Muscle of arm (tissue), 1 donor: ENCODE measurements at regions not wholly inside any gene's neighbourhood (a gene's known extent, or its start where the extent isn't known, plus 50 kb on each side); places are given as distances from the start of the nearest gene placed in this dataset.
"Not testable (repeated sequence)": the region's sequence is repeated elsewhere in the genome, so short reads cannot be mapped to it uniquely, and the experiment has no call there.

ENCODE experiments used
- DNase-seq: peaks from one replicate; pipeline ENCODE4 v3.0.0-alpha.2; 2013

DNA sequence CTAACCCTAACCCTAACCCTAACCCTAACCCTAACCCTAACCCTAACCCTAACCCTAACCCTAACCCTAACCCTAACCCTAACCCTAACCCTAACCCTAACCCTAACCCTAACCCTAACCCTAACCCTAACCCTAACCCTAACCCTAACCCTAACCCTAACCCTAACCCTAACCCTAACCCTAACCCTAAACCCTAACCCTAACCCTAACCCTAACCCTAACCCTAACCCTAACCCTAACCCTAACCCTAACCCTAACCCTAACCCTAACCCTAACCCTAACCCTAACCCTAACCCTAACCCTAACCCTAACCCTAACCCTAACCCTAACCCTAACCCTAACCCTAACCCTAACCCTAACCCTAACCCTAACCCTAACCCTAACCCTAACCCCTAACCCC is 80.6 kb upstream of the PLEKHG4B start:
- not testable (repeated sequence) for DNase-seq

DNA sequence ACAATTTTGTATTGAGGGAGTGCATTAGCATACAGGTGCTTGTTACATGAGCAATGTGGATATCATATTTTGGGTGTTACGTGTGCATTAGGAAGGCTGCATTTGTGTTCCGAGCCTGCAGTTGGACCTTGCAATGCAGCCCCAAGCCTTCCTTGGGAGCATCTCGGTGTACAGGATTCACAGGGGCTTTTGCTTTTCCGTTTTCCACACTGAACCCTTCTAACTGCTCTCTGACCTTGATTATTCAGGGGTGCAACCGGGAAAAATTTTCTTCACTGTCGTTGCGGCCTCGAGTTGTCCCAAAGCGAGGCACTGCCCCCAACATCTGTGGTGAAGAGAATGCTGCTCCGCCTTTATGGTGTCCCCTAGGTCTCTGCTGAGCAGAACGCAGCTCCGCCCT is 80.1 kb upstream of the PLEKHG4B start:
- DNase-seq, result peak; percentile 22

DNA sequence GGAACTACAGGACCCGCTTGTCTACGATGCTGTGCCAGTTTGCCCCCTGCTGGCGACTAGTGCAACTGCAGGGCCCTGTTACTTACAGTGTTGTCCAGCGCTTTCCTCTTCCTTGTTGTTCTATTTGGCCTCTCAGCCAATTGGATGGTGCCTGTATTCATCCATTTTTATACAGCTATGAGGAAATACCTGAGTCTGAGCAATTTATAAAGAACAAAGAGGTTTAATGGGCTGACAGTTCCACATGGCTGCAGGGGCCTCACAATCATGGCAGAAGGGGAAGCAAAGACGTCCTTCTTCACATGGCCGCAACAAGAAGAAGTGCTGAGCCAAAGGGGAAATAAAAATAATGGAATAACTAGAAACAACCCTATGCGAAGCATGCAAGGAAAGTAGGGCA is 78.7 kb upstream of the PLEKHG4B start:
- no peak for DNase-seq

DNA sequence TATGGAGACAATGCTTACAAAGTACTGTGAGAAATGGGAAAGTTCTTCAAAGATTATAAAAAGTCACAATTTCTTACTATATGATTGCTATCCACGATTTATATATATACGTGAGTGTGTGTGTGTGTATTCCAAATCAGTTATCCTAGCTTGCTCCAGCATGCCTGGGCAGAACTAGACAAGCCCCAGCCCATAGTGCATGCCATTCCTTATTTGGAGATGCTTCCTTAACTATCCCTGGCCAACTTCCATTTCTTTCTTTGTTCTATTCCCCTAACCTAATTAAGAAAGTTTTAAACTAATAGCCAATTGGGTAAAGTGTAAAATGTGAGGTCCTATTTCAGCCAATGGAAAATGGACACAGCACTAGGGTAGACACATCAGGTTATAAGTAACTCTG is 77.3 kb upstream of the PLEKHG4B start:
- not testable (repeated sequence) for DNase-seq

DNA sequence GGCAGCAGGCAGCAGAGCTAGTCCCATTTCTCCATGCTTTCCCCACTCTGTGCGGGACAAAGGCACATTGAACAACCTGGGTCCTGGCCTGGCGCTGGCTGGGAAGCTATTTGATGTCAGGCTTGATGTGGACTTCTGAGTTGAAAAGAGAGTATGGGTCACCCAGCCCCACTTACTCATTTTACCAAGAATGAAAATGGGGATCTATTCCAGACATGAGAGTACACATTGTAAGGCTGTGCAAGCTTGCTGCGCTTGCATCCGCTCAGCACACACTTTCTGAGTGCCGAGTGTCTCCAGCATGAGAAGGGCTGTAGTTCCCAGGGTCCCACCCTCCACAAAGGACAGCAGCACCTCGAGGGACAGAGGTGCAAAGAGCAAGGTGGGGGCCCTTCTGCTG is 71.7 kb upstream of the PLEKHG4B start:
- DNase-seq, result not testable (repeated sequence)

DNA sequence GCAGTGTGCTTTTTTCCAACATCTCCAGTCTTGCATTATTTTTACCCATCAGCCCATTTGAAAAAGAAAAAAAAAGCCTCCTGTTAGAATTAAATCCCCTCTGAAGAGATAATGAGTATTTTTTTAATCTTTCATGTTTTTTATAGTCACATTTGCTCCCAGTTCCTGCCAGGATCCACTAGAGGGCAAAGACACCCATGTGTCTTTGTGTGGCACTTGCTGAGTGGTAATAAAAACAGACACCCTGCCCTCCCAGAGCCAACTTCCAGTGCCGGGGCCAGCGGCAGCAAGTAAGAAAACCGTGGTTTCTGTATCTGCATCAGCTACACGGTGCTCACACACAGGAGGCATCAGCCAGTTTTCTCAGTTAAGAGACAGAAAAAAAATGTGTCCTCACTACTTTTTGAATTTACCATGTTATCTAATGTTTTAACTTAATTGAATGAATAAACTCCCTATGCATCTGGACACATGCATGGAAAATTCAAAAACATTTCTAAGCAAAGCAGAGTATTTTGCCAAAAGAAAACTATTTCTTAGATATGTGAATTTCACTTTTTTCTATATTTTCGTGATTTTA is 70.2 kb upstream of the PLEKHG4B start:
- no peak for DNase-seq

DNA sequence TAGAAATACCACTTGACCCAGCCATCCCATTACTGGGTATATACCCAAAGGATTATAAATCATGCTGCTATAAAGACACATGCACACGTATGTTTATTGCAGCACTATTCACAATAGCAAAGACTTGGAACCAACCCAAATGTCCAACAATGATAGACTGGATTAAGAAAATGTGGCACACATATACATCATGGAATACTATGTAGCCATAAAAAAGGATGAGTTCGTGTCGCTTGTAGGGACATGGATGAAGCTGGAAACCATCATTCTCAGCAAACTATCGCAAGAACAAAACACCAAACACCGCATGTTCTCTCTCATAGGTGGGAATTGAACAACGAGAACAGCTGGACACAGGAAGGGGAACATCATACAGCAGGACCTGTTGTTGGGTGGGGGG is 68.1 kb upstream of the PLEKHG4B start:
- not testable (repeated sequence) for DNase-seq

DNA sequence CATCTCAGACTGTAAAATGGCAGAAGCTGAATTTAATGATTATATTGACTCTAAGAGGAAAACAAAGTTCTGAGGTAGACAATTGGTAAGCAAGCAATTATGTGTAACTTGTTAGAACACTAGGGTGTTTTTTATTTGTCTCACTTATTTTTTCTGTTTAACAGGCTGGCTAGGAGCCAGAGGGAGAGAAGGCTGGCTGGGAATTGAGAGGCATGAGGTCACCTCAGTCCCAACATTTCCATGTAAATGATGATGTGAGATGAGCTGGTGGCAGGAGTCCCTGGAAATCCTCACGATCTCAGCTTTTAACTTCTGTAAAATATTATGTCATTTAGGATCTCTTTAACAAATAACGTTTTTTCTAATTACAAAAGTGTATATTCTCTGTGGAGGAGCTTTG is 66.9 kb upstream of the PLEKHG4B start:
- DNase-seq, result not testable (repeated sequence)

DNA sequence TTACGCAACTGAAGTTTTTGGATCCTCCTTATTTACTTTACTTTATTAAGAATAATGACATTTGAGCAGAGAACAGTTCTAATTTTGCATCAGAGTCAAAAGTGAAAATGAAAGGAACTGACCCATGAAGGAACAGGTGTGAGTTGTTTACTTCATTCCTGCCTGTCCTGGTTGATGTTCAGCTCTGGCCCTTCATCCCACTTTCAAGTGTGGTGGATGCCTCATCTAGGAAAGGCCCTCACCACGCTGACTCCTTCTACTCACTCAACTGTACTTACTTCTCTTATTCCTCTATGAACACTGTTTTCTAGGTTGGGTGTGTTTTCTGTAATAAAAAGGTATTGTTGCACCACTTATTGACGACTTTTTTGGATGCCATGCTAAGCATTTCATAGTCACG is 61.8 kb upstream of the PLEKHG4B start:
- no peak for DNase-seq

DNA sequence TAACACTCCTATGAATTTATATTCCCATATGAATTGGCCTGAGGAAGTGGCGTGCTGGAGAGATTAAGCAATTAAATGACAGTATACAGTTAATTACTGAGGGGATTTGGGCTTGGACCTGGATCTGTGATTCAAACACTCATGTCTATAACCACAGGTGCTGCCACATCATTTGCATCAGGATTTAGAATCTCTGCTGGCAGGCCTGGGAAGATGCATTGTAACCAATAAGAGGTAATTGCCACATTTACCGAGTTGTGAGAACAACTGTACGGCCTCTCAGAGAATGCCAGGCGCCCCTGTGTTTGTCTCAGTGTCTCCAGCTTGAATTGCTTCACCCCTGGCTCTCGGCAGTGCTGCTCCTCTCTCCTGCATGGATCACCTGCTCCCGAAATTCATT is 61.4 kb upstream of the PLEKHG4B start:
- DNase-seq, result not testable (repeated sequence)

DNA sequence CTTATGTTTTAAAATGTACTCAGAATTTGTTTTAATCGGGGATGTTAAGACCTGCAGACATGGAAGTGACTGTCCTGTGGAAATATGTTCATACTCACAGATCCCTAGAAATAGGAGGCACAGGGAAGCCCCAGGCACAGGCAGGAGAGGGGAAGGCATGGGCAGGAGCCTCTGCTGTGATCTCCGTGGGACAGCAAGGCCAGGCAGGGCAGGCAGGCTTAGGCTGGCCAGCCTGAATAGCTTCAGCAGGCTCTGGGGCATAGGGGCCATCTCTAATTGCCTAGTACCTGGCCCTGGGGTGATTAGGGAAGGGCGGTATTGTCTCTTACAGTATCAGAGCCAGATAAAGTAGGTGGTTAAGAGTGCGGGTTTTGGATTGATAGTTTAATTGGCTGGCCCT is 59.8 kb upstream of the PLEKHG4B start:
- DNase-seq, result no peak

DNA sequence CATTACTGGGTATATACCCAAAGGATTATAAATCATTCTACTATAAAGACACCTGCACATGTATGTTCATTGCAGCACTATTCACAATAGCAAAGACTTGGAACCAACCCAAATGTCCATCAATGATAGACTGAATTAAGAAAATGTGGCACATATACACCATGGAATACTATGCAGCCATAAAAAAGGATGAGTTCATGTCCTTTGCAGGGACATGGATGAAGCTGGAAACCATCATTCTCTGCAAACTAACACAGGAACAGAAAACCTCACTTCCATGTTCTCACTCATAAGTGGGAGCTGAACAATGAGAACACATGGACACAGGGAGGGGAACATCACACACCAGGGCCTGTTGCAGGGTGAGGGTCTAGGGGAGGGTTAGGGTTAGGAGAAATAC is 56.4 kb upstream of the PLEKHG4B start:
- DNase-seq, result not testable (repeated sequence)

DNA sequence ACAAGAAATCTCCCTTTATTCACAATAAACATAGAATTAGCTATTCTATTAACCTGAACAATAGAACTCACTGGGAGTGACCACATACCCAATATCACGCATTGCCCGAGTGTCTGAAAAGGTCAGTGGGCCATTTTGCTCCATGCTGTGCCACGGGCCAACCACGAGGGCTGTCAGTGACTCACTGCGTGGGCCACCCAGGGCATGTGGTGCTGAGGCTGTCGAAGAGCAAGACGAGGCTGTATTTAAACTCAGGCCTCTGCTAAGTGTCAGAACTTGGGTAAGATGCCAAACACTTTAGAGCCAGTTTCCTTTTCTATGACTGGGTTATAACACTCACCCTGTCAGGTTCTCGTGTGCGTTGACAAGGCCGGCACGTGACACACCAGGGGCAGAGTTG is 54.8 kb upstream of the PLEKHG4B start:
- DNase-seq, result not testable (repeated sequence)

DNA sequence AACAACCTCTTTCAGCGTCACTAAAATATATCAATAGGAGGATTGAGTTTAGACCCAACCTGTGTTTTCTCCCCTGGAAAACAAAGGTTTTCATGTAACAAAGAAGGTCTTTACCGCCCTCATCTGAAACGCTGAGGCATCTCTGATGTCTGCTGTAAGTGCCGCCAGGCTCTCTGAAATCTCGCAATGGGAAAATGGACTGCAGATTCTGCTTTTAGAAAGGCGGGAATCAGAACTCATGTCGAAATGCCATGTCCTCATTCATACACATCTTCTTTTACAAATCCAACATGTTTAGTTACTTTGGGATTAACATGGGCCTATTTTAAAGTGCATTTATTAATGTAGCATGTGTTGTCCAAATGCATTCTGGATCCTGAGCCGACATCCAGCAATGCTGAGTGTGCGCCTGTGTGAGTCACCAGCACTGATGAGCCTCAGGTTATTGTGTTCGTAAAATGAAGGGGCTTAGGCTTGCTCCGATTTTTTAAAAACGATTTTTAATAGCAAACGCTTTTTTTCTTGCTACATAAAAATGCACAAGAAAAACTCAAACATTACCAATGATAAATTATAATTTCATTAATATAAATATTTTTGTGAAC is 51.9 kb upstream of the PLEKHG4B start:
- DNase-seq, result no peak
